Heart left ventricle (tissue), 13 donors: ENCODE measurements at regions not wholly inside any gene's neighbourhood (a gene's known extent, or its start where the extent isn't known, plus 50 kb on each side); places are given as distances from the start of the nearest gene placed in this dataset.

Experiments
- CTCF ChIP-seq, 12 donors: fragments of 200-600 bp; sonication (generic) in 4 of 12; IDR thresholded peaks; one replicate each; pipeline versions ENCODE4 v1.5.0 to v1.8.0; 2018 to 2022; ENCODE audit warnings: antibody characterized with exemption in 12 of 12, mild to moderate bottlenecking in 5 of 12
- POLR2A ChIP-seq, 2 donors: fragments of 450-650 bp; IDR thresholded peaks; one replicate each; pipeline ENCODE4 v1.6.1; 2017; ENCODE audit warnings: antibody characterized with exemption in 2 of 2, mild to moderate bottlenecking in 2 of 2, moderate library complexity in 2 of 2
- donor health status: ischemic (EF 13 %, LVEDD 7.1; RV severe dilation, severe dysfunction).
- donor health status: DM: no; HTN: yes; CAD: no.
- donor health status: DM: no; HTN: no; CAD: no.
- donor health status: ischemic (EF 25% LVEDD 6.9; RV normal size, moderate dysfunction).
- donor health status: ischemic (EF 25% LVEDD 5.7; RV mildly dilated, moderate dysfunction).
- donor health status: ischemic (EF 35%, LVEDD 5.7; RV mildly dilated, moderate dysfunction).
- donor health status: nonischemic (EF 11% LVEDD 7.7; RV severe dilation, severe dysfunction).
- donor health status: DM: yes; HTN: yes; CAD: no.
- donor health status: PGD.
- donor health status: ischemic (EF 29% LVEDD 5.4; RV normal size, mild dysfunction).
- donor health status: nonischemic (EF 23%, LVEDD 6.1; RV moderate dilation, normal function).

GRCh38 chr5:5085381-5085780 is 54.7 kb upstream of the ADAMTS16 start:
- TF ChIP-seq CTCF (IDR thresholded peaks at IDR 0.05) (no peak), POLR2A (IDR thresholded peaks at IDR 0.05) (no peak)
